IPS DF 6.9 (cell line): ENCODE measurements at regions not wholly inside any gene's neighbourhood (a gene's known extent, or its start where the extent isn't known, plus 50 kb on each side); places are given as distances from the start of the nearest gene placed in this dataset.

ENCODE experiments used
- DNase-seq: peaks from one replicate; pipeline ENCODE4 v3.0.0-alpha.2; 2013; ENCODE audit warnings: low read depth, low spot score
- H3K27ac ChIP-seq: one replicate; pipeline ENCODE4 v1.5.1; 2013; ENCODE audit warnings: low read length, control low read depth
- H3K27me3 ChIP-seq: 2 replicates; pipeline ENCODE4 v1.6.1; 2013; ENCODE audit warnings: mild to moderate bottlenecking, low read length; ENCODE audit not compliant: control insufficient read depth, insufficient read depth
- H3K36me3 ChIP-seq: 2 replicates; pipeline ENCODE4 v1.6.1; 2013; ENCODE audit warnings: low read length; ENCODE audit not compliant: control insufficient read depth, insufficient read depth
- H3K4me1 ChIP-seq: 2 replicates; pipeline ENCODE4 v1.6.1; 2013; ENCODE audit warnings: low read length; ENCODE audit not compliant: control insufficient read depth, insufficient read depth
- H3K4me3 ChIP-seq: 2 replicates; pipeline ENCODE4 v1.5.1; 2013; ENCODE audit warnings: mild to moderate bottlenecking, low read length
- H3K9me3 ChIP-seq: 2 replicates; pipeline ENCODE4 v1.6.1; 2013; ENCODE audit warnings: low read length, inconsistent platforms; ENCODE audit not compliant: control insufficient read depth, insufficient read depth
- WGBS: extraction: QIAGEN DNeasy Blood & Tissue Kit; methylation state at CpG from one replicate; pipeline ENCODE4 v1.1.7; 2013; ENCODE audit warnings: mixed read lengths, missing lambda C conversion rate; ENCODE audit not compliant: insufficient read length, insufficient coverage; 5-methylcytosine and 5-hydroxymethylcytosine counted together

GRCh38 chr9:134589748-134590147 is 51.9 kb upstream of the COL5A1 start:
- WGBS = no CpG with 5 or more reads among the region's 7 CpGs
- Histone ChIP-seq H3K4me1 (no peaks in the 10 kb centered on the region; the same call in 1 of the 2 replicates), H3K9me3 (no peaks in the 10 kb centered on the region), H3K36me3 (no peaks in the 10 kb centered on the region), H3K27me3 (no peaks in the 10 kb centered on the region), H3K4me3 (no peak overlapping the region), H3K27ac (no peak overlapping the region)
- DNase-seq = no peak

- Histone ChIP-seq H3K27ac (no peak overlapping the region), H3K27me3 (no peaks in the 10 kb centered on the region), H3K36me3 (no peaks in the 10 kb centered on the region), H3K9me3 (no peaks in the 10 kb centered on the region), H3K4me3 (no peak overlapping the region), H3K4me1 (no peaks in the 10 kb centered on the region; the same call in 1 of the 2 replicates)
- DNase-seq = no peak
- WGBS = no CpG with 5 or more reads among the region's 19 CpGs
Observed at GRCh38 chr9:134590240-134591081, 51.1 kb upstream of the COL5A1 start.

- Histone ChIP-seq H3K36me3 (no peaks in the 10 kb centered on the region), H3K4me1 (no peaks in the 10 kb centered on the region; the same call in 1 of the 2 replicates), H3K4me3 (no peak overlapping the region), H3K27me3 (no peaks in the 10 kb centered on the region), H3K9me3 (no peaks in the 10 kb centered on the region), H3K27ac (no peak overlapping the region)
- DNase-seq = no peak
- no CpG with 5 or more reads among the region's 11 CpGs for WGBS
Observed at GRCh38 chr9:134591082-134591571, 50.5 kb upstream of the COL5A1 start.

GRCh38 chr9:134591573-134591981 is 50.0 kb upstream of the COL5A1 start:
- Histone ChIP-seq H3K9me3 (no peaks in the 10 kb centered on the region), H3K27me3 (no peaks in the 10 kb centered on the region), H3K4me1 (no peaks in the 10 kb centered on the region; the same call in 1 of the 2 replicates), H3K27ac (no peak overlapping the region), H3K36me3 (no peaks in the 10 kb centered on the region), H3K4me3 (no peak overlapping the region)
- no CpG with 5 or more reads among the region's 5 CpGs for WGBS
- no peak for DNase-seq
